Activated CD8-positive, alpha-beta memory T cell treated with anti-CD3 and anti-CD28 coated beads, Interleukin-2, amount 10 ng/mL, durations not matched to agents 7 days and 5 days (primary cell): ENCODE measurements at regions not wholly inside any gene's neighbourhood (a gene's known extent, or its start where the extent isn't known, plus 50 kb on each side); places are given as distances from the start of the nearest gene placed in this dataset.
"Not testable (repeated sequence)": the region's sequence is repeated elsewhere in the genome, so short reads cannot be mapped to it uniquely, and the experiment has no call there.

ENCODE experiments used
- ATAC-seq: fragments of 150-1000 bp; cut with Tn5 transposase; one replicate; pipeline ENCODE4 v1.10.0; 2021; ENCODE audit warnings: moderate library complexity
- CTCF ChIA-PET: fragments of 350-600 bp; sonication (Branson Sonifier 250); formaldehyde crosslinking; loops from one replicate; lab custom pipeline; 2021; ENCODE audit warnings: antibody characterized with exemption; lab: Charles Lee
- DNase-seq: peaks from one replicate; pipeline ENCODE4 v3.0.0-alpha.2; 2020
- H3K27ac Mint-ChIP-seq: one replicate; pipeline ENCODE4 v1.8.0; 2021; ENCODE audit warnings: mild to moderate bottlenecking, mixed read lengths
- H3K27me3 Mint-ChIP-seq: one replicate; pipeline ENCODE4 v1.8.0; 2021; ENCODE audit warnings: mixed read lengths
- H3K36me3 Mint-ChIP-seq: one replicate; pipeline ENCODE4 v1.8.0; 2021; ENCODE audit warnings: mild to moderate bottlenecking, mixed read lengths
- H3K4me1 Mint-ChIP-seq: one replicate; pipeline ENCODE4 v1.8.0; 2021; ENCODE audit warnings: mixed read lengths
- H3K4me3 Mint-ChIP-seq: one replicate; pipeline ENCODE4 v1.8.0; 2021; ENCODE audit warnings: mild to moderate bottlenecking, moderate library complexity, mixed read lengths
- H3K9me3 Mint-ChIP-seq: one replicate; pipeline ENCODE4 v1.8.0; 2022; ENCODE audit warnings: low read depth, mixed read lengths

DNA sequence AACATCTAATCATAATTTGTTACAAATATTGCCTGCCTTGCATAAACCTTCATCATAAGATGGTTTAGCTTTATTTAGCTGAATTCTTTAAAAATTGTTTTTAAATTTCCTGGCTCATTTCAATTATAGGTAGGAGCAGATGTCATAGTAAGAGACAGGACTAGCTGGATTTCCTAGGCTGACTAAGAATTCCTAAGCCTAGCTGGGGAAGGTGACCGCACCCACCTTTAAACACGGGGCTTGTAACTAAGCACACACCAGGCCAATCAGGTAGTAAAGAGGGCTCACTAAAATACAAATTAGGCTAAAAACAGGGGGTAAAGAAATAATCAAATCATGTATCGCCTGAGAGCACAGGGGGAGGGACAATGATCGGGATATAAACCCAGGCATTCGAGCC lies 96.6 kb upstream of the PRDM9 start:
- H3K4me3 Mint-ChIP-seq, H3K27me3 Mint-ChIP-seq, CTCF ChIA-PET, H3K4me1 Mint-ChIP-seq, H3K27ac Mint-ChIP-seq, H3K36me3 Mint-ChIP-seq, ATAC-seq, DNase-seq: not testable (repeated sequence)
- H3K9me3 Mint-ChIP-seq: peaks cover 18% of the 10 kb centered on the region

GRCh38 chr5:23405316-23406068 lies 101.9 kb upstream of the PRDM9 start:
- no peaks in the 10 kb centered on the region for H3K36me3 Mint-ChIP-seq
- ATAC-seq (no peak), DNase-seq (no peak)
- H3K4me3 Mint-ChIP-seq: no peak overlapping the region
- H3K9me3 Mint-ChIP-seq: peaks cover 12% of the 10 kb centered on the region
- no peaks in the 10 kb centered on the region for H3K4me1 Mint-ChIP-seq
- CTCF ChIA-PET: no interaction called here
- H3K27ac Mint-ChIP-seq: no peak overlapping the region
- H3K27me3 Mint-ChIP-seq: no peaks in the 10 kb centered on the region

GRCh38 chr5:23402585-23402984 lies 104.8 kb upstream of the PRDM9 start:
- Mint-ChIP-seq H3K36me3 (no peaks in the 10 kb centered on the region), H3K4me1 (no peaks in the 10 kb centered on the region), H3K9me3 (peaks cover 10% of the 10 kb centered on the region), H3K4me3 (no peak overlapping the region), H3K27ac (no peak overlapping the region), H3K27me3 (no peaks in the 10 kb centered on the region)
- CTCF ChIA-PET: no interaction called here
- ATAC-seq (no peak), DNase-seq (no peak)

DNA sequence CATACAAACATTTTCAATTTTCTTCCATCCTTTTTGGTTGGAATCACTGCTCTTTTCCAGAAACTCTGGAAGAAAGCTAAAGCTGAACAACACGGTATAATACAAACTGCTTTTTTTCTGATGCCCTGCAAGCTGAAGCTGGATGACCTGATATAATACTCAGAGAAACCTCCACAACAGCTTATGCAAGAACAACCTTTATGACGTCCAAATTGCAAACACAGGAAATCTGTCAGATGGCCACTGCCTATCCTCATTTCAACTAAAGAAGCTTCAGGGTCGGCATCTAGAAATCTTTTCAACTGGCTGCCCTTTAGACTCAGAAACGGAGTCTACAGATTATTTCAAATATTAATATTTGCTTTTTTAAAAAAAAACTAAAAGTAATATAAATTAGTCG lies 106.5 kb upstream of the PRDM9 start:
- Mint-ChIP-seq H3K4me3 (no peak overlapping the region), H3K36me3 (no peaks in the 10 kb centered on the region), H3K4me1 (no peaks in the 10 kb centered on the region), H3K27me3 (no peaks in the 10 kb centered on the region), H3K9me3 (peaks cover 10% of the 10 kb centered on the region), H3K27ac (no peak overlapping the region)
- no peak for ATAC-seq
- DNase-seq: no peak
- CTCF ChIA-PET: no interaction called here

DNA sequence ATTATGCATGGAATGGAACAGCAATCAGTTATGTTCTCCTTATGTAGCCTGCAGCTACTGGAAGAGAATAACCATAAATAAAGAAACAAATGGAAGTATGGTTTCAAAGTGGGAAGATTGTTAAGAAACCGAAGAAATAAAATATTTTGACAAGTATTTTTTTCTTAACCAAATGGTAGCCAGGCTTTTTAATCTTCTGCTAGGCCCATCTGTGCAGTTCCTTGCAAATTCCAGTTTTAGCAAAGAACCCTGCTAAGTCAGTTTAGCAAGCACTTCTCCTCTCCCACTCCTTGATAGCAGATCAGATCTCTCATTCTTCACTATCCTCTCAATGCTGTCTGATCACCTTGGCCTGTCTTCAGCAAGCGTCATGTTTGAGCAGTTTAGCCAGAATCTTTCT lies 111.1 kb upstream of the PRDM9 start:
- Mint-ChIP-seq H3K4me3 (no peak overlapping the region), H3K27me3 (no peaks in the 10 kb centered on the region), H3K27ac (no peak overlapping the region), H3K9me3 (peaks cover 2% of the 10 kb centered on the region), H3K36me3 (no peaks in the 10 kb centered on the region), H3K4me1 (no peaks in the 10 kb centered on the region)
- CTCF ChIA-PET: no interaction called here
- ATAC-seq (no peak), DNase-seq (no peak)

DNA sequence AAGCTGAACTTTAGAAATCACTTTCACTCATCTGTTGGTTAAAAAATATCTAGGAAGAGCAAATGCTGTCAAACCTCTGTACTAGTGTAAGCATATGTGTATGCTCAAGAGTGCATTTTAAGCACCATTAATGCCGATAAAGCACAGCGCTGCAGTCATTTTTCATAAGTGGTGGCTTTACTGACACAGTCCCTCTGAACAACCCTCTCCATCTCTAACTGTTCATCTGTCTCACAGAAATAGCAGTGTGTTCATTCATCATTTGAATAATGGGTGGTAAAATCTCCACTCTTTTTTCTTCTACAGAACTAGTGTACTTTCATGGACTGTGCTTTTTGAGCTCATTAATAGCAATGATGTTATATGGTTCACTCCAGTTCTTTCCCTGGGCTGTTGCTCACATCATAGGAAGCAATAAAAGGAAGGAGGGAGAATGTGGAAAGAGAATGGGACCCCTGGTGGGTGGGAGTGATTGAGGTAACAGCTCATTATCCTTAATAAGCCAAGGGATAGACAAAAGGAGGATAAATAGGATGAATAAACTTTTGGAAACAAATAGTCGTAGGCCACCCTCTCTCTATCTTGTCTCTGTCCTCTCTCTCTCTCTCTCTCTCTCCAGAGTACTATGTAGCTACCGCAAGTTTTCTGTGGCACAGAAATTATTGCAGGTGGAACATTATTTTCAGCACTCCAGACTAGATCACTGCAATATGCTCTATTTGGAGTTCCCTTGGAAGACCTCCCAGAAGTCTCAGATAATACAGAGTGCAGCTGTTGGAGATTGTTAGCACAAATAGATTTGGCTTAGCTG lies 117.9 kb upstream of the PRDM9 start:
- Mint-ChIP-seq H3K4me1 (no peaks in the 10 kb centered on the region), H3K27me3 (no peaks in the 10 kb centered on the region), H3K9me3 (peaks cover 6% of the 10 kb centered on the region), H3K27ac (no peak overlapping the region), H3K4me3 (no peak overlapping the region), H3K36me3 (no peaks in the 10 kb centered on the region)
- CTCF ChIA-PET: no interaction called here
- no peak for ATAC-seq
- no peak for DNase-seq

GRCh38 chr5:23385036-23385435 lies 122.4 kb upstream of the PRDM9 start:
- Mint-ChIP-seq H3K9me3 (peaks cover 10% of the 10 kb centered on the region), H3K27me3 (no peaks in the 10 kb centered on the region)
- CTCF ChIA-PET: no interaction called here

GRCh38 chr5:23372177-23372576 lies 135.2 kb upstream of the PRDM9 start:
- Mint-ChIP-seq H3K27me3 (no peaks in the 10 kb centered on the region), H3K4me3 (no peak overlapping the region), H3K4me1 (no peaks in the 10 kb centered on the region), H3K27ac (no peak overlapping the region), H3K9me3 (peaks cover 16% of the 10 kb centered on the region), H3K36me3 (no peaks in the 10 kb centered on the region)
- CTCF ChIA-PET: no interaction called here
- DNase-seq: no peak
- no peak for ATAC-seq

More at GRCh38 chr5:23385036-23385435, 122.4 kb upstream of the PRDM9 start:
- Mint-ChIP-seq H3K4me1 (no peaks in the 10 kb centered on the region), H3K36me3 (no peaks in the 10 kb centered on the region), H3K27ac (no peak overlapping the region), H3K4me3 (no peak overlapping the region)
- DNase-seq (no peak), ATAC-seq (no peak)

GRCh38 chr5:23368393-23368792 lies 139.0 kb upstream of the PRDM9 start:
- CTCF ChIA-PET: no interaction called here
- DNase-seq (no peak), ATAC-seq (no peak)
- no peak overlapping the region for H3K4me3 Mint-ChIP-seq
- no peaks in the 10 kb centered on the region for H3K27me3 Mint-ChIP-seq
- H3K4me1 Mint-ChIP-seq: no peaks in the 10 kb centered on the region
- H3K27ac Mint-ChIP-seq: no peak overlapping the region
- no peaks in the 10 kb centered on the region for H3K36me3 Mint-ChIP-seq
- H3K9me3 Mint-ChIP-seq: peaks cover 9% of the 10 kb centered on the region

- Mint-ChIP-seq H3K36me3 (no peaks in the 10 kb centered on the region), H3K9me3 (peaks cover 9% of the 10 kb centered on the region), H3K27ac (no peak overlapping the region), H3K4me3 (no peak overlapping the region), H3K4me1 (no peaks in the 10 kb centered on the region), H3K27me3 (no peaks in the 10 kb centered on the region)
- CTCF ChIA-PET: no interaction called here
- ATAC-seq (no peak), DNase-seq (no peak)
Measured at GRCh38 chr5:23367874-23368273, 139.5 kb upstream of the PRDM9 start.

- Mint-ChIP-seq H3K4me1 (no peaks in the 10 kb centered on the region), H3K9me3 (peaks cover 7% of the 10 kb centered on the region), H3K27me3 (no peaks in the 10 kb centered on the region), H3K4me3 (no peak overlapping the region), H3K36me3 (no peaks in the 10 kb centered on the region), H3K27ac (no peak overlapping the region)
- ATAC-seq: no peak
- no peak for DNase-seq
- CTCF ChIA-PET: no interaction called here
Measured at GRCh38 chr5:23353286-23353685, 154.1 kb upstream of the PRDM9 start.

- H3K27ac Mint-ChIP-seq: no peak overlapping the region
- no peaks in the 10 kb centered on the region for H3K4me1 Mint-ChIP-seq
- H3K4me3 Mint-ChIP-seq: no peak overlapping the region
- DNase-seq: no peak
- H3K9me3 Mint-ChIP-seq: peaks cover 7% of the 10 kb centered on the region
- ATAC-seq: no peak
- H3K27me3 Mint-ChIP-seq: no peaks in the 10 kb centered on the region
- CTCF ChIA-PET: no interaction called here
- H3K36me3 Mint-ChIP-seq: no peaks in the 10 kb centered on the region
Measured at GRCh38 chr5:23352446-23352845, 155.0 kb upstream of the PRDM9 start.

GRCh38 chr5:23343121-23343520 lies 164.3 kb upstream of the PRDM9 start:
- DNase-seq: no peak
- no peak for ATAC-seq
- no peak overlapping the region for H3K27ac Mint-ChIP-seq
- H3K9me3 Mint-ChIP-seq: no peaks in the 10 kb centered on the region
- H3K4me1 Mint-ChIP-seq: no peaks in the 10 kb centered on the region
- H3K36me3 Mint-ChIP-seq: no peaks in the 10 kb centered on the region
- no peak overlapping the region for H3K4me3 Mint-ChIP-seq
- CTCF ChIA-PET: no interaction called here
- H3K27me3 Mint-ChIP-seq: no peaks in the 10 kb centered on the region

- H3K4me1 Mint-ChIP-seq: no peaks in the 10 kb centered on the region
Measured at GRCh38 chr5:23332650-23333251, 174.7 kb upstream of the PRDM9 start.

More at GRCh38 chr5:23332650-23333251, 174.7 kb upstream of the PRDM9 start:
- DNase-seq: no peak
- H3K36me3 Mint-ChIP-seq: no peaks in the 10 kb centered on the region
- CTCF ChIA-PET: no interaction called here
- no peaks in the 10 kb centered on the region for H3K9me3 Mint-ChIP-seq
- H3K4me3 Mint-ChIP-seq: no peak overlapping the region
- H3K27me3 Mint-ChIP-seq: no peaks in the 10 kb centered on the region
- no peak overlapping the region for H3K27ac Mint-ChIP-seq
- no peak for ATAC-seq
